ENCODE measurements at regions not wholly inside any gene's neighbourhood (a gene's known extent, or its start where the extent isn't known, plus 50 kb on each side); places are given as distances from the start of the nearest gene placed in this dataset.
"Not testable (repeated sequence)": the region's sequence is repeated elsewhere in the genome, so short reads cannot be mapped to it uniquely, and the experiment has no call there.

DNA sequence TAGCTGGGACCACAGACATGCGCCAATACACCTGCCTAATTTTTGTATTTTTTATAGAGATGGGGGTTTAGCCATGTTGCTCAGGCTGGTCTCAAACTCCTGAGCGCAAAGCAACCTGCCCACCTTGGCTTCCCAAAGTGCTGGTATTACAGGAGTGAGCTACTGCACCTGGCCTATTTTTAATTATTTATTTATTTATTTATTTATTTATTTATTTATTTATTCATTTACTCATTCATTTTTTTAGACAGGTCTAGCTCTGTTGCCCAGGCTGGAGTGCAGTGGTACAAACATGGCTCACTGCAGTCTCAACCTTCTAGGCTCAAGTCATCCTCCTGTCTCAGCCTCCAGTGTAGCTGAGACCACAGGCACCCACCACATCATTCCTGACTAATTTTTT is 434.3 kb downstream of the DOK5 start:
- DNase-seq, result no peak

DNA sequence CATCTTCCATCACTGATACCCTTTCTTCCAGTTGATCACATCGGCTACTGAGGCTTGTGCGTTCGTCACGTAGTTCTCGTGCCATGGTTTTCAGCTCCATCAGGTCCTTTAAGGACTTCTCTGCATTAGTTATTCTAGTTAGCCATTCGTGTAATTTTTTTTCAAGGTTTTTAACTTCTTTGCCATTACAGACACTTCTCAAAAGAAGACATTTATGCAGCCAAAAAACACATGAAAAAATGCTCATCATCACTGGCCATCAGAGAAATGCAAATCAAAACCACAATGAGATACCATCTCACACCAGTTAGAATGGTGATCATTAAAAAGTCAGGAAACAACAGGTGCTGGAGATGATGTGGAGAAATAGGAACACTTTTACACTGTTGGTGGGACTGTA is 430.7 kb downstream of the DOK5 start:
- not testable (repeated sequence) for DNase-seq

DNA sequence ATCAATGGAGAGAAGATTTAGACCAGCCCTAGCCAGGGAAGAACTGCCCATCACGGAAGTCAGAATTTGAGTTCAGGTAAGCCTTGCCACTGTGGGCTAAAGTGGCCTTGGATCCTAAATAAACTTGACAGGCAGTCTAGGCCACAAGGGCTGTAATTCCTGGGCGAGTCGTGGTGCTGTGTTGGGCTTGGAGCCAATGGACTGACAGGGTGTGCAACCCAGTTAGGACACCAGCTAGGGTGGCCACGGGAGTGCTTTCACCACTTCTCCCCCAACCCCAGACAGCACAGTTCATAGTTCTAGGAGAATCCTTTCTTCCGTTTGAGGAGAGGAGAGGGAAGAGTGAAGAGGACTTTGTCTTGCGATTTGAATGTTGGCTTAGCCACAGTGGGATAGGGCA is 422.4 kb downstream of the DOK5 start:
- no peak for DNase-seq

DNA sequence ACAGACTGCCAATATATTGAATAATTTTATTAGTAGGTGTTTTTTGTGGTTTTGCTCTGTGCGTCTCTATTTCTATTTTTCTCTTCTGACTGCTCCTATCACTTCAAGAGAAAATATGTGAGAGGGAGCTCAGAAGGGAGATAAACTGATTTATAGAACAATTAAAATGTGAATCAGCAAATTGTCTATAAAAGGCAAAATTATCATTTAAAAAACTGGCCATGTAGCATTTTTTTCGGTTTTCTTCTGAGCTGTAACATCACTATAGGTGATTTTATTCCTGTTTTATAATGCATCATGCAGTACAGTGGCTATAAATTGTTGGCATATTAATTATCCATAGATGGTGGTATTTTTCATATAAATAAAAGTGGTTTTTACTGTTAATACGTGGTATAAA is 416.5 kb downstream of the DOK5 start:
- no peak for DNase-seq

DNA sequence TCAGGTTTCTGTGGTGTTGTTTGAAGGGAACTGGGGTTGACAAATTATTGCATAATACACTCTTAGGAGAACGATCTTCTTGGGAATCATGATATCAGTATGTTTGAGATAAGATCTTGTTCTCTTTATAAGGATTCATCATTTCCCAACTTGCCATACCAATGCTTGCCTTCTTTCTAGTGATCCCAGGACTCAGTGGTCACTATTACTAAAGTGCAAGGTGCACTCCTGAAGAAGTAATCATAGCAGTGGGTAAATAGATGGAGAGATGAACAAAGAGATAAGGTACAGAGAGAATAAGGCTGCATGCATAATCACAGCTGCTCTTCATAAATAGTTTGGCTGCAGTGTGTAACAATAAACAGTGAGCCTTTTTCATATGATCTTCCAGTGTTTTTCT is 404.0 kb downstream of the DOK5 start:
- DNase-seq, result no peak

DNA sequence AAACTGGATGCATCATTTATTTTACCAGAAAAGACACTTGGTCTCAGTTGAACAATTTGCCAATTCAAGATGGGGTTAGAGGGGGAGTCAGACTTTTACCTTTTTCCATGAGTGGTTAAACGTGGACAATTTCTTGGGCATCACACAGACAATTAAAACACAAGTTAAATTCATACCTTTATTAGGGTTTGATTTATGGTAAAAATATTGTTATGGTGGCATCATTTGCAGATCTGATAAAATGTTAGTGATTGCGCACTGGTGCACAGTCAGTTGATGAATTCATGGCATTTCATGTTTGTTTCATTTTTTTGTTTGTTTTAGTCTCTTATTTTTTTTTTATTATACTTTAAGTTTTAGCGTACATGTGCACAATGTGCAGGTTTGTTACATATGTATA is 399.9 kb downstream of the DOK5 start:
- DNase-seq, result no peak

DNA sequence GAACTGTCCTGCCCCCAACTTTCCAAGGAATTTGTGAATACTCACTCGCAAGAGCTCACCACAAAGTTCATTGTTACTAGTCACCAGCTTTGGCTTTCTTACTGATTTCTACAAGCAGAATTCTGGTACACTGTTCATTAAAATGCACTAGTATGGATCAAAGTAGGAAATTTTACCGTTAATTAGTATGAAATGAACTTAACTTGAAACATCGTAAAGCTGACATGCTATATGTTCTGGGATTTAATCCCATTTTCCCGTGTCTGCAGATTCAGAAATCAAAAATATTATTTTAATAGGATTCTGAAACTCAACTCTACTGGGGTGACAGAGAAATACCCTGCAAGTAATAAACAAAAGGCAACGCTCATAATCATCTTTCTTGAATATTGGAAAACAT is 399.3 kb downstream of the DOK5 start:
- no peak for DNase-seq

DNA sequence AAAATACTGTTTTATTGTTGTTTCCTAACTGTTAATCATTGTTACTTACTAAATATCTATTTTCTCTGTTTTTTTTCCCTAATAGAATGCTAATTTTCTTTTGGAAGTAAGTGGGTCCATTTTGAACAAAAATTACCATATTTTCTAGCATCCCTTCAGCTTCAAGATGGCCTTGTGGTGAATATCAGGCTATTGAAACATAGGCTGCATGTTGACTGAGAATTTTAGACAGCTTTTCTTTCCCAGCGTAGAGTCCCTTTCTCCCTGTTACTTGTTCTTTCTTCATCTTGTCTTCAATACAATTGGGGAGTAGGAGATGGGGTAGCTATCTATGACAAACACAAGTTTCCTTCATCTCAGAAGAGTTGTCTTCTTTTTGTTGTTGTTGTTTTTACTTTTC is 397.0 kb downstream of the DOK5 start:
- DNase-seq, result no peak

DNA sequence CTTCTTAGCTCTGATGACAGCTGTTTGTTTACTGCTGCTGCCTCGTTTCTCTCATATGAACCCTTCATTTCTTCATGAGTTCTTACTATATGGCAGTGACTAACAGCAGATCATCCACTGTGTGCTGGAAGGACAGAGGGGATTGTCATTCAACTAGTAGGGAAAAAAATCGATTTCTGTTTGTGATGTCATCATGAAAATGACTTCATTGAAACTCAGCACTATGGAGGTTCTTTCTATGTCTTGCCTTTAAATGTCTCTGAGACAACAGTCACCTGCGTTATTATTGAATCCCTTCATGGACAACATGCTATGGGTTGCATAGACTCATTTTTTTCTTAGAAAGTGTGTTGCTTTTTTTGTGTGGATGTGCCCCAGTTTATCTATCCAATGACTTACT is 394.4 kb downstream of the DOK5 start:
- DNase-seq, result no peak

DNA sequence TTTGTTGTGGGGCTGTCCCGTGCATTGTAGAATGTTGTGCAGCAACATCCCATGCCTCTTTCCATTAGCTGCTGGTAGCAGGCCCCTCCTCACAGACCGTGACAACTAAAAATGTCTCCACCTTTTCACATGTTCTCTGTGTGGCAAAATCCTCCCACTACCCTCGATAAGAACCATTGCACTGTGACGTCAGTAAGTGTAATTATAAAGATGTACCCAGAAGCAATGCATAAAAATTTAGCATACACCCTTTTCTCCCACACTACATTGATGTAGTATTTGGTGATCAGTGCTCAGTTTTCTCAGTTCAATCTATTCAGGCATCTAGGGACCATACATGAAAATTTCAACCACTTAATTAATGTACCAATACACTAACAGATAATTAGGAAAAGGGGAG is 389.9 kb downstream of the DOK5 start:
- DNase-seq, result no peak

DNA sequence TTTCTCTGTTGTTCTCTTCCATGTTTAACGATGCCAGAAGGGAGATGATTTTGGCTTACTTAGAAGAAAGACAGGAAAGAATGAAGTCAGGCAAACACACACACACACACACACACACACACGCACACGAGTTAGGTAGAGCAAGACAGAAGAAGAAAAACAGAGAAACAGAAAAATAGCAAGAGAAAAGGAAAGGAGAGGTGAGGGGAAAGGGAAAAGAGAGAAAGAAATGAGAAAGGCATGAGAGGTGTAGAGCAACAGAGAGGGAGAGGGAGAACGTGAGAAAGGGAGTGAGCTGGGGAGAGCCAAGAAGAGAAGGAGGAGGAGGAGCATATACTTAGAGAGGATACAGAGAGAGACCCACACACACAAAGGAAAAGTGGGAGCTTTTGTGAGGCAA is 385.3 kb downstream of the DOK5 start:
- DNase-seq, result no peak

DNA sequence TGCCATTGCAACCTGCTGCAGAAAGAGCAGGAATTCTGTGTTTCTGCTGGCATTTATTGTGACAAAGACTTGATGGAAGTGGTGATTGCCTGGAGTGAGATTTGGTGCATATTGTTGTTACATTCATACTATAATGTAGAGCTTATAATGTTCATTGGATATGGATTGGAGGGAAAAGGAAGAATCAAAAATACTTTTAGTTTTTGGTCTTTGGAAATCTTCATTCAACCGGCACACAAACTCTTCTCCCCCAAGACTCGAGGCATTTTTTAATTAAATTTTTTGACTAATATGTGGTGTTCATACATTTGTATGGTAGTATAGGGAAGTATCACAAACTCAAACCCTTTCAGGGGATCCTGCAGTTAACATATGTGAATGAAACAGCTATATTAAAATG is 380.8 kb downstream of the DOK5 start:
- no peak for DNase-seq

DNA sequence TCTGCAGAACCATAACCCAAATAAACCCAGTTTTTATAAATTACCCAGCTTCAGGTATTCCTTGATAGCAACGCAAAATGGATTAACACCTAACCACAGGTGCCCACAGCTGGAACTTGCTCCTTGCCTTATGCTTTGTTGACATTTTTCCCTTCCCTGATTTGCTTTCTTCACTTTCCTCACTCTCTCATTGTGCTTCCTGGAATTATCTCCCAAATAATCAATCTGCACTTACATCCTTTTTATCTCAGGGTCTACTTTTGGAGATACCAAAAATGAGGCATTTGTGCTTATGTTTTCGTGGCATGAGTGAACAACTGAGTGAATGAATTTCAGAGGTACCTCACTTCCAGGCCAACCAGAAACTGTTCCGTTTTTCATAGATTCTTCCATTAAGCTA is 374.3 kb downstream of the DOK5 start:
- DNase-seq, result no peak

DNA sequence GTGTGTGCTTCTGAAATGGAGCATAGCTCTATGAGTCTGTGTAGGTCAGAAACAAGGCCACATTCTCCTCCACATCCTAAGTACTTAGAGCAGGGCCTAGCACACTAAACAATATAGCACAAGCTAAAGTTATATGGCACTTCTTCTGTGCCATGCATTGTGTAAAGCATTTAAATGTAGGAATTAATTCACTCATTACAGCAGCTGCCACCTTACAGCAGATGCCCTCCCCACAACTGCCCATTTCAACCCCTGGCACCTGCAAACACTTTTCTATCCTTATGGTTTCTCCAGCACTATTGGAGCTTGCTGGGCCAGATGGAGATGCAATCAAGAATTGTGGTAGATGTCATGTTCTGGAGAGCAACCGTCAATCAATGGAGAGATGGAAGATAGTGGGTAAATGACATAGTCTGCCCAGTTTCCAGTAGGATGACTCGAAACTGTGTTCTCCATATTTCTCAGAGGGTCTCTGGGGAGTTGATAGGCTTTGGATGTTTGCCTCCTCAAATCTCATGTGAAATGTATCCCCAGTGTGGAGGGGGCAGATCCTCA is 373.7 kb downstream of the DOK5 start:
- DNase-seq, result no peak

DNA sequence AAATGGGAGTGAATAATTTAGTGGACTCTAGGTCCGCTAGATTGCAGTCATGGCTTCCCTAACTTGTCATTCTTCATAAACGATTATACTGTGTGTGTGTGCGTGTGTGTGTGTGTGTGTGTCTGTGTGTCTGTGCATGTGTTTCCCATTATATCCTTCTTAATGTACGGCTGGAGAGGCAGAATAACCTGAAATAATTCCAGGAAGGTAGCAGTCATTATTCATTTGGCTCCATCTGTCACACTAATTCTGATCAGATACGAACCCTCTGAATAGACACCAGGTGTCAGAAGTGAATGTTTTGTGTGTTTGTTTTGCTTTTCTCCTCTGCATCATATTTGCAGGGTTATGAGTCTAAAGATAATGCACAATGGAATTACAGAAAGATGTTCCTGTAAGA is 372.9 kb downstream of the DOK5 start:
- no peak for DNase-seq

DNA sequence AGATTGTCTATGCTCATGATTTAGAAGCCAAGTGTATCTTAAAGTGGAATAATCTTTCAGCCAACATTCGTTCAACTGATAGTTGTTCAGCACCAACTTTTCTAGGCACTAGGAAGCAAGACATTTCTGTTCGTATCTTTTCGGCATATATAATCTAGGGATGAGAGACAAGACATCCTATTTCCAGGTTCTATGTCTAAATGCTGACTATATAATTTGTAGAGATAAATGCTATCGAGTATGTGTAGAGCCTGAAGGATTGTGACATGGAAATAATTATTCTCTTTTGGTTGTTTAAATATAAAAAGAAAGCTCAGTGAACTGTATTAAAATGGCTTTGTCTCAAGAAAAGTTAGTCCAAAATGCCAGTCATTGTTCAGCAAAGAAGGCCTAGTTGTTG is 371.6 kb downstream of the DOK5 start:
- no peak for DNase-seq

DNA sequence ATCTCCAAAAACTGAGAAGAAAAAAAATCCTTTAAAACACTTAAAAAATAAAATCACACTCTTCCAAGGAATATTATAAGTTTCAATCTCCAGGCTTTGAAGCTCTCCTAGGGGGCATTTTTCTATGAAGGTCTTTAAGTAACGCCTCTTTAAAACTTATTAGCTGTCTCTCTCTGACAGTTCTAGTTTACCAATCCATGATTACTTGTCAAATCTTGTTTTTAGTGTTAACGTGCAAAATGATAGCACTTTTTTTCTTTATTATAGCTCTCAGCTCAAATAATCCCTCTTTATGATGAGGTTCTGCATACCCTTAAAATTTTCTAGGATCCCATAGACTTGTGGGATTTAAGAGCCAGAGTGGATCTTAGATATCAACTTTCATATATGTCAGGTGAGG is 369.0 kb downstream of the DOK5 start:
- no peak for DNase-seq

DNA sequence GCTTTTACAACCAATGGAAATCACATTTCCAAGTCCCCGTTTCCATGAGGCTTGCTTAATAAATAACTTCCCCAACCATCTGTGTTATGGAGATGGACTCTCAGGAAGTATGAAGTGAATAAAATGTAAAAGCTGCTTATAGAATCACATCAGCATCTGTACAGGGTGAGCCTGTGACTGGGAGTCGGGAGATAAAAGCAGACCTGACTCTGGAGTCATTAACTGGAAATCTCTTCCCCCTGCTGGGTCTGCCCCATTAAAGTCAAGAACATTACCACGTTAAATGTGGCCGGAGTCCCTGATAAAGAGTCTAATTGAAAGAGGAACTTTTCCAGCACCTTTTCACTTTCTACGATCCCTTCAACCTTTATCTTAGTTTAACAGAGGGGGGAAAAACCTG is 368.5 kb downstream of the DOK5 start:
- no peak for DNase-seq

DNA sequence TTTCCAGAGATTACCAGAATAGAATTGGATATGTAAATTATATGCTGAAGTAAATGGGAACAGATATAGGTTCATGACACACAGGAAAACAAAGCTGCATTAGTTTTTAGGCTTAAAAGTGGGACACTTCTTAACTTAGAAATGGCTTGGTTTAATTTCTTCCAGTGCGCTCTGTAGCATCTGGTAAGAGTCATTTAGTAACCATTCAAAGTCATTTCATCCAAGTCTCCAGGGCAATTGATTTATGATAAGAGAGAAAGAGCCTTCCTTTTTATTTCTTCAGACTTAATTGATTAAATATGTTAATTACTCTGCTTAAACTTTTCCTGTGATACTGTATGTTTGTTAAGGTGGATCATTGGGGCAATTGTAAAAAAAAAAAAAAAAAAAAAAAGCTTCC is 368.0 kb downstream of the DOK5 start:
- DNase-seq, result no peak

DNA sequence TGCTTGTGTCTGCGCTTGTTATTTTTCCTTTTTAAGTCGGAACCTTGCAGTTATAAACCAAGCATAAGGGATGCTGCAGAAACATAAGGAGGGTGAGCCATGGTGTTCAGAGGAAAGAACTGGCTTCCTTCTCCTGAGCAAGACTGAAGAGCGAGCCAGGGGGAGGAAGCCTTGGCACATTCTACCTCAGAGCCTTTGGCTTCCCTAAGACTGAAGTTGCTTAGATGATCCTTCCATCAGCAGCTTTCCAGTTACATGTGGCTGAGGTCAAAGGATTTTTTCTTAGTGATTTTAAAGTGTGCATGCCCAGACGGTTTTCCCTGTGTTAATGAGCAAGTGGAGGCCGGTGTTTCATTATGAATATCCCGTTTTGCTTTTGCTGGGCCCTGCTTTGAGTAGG is 363.8 kb downstream of the DOK5 start:
- DNase-seq, result no peak

DNA sequence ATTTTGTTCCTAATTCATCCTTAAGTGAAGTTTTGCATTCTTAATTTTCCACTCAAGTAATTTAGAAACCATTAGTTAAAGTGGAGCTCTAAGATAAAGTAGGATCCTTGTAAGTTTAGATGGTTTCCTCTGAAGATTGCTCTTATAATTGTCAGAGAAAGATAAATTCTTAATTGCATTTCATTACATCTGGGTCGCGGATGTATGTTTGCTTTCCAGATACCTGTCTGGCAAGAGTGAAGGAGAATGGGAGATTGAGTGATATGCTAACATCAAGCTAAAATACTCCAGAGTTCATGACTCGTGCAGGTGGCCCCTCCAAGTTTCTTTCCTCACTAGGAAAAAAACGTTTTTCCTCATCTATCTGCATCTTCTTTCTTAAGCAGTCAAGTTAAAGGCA is 361.8 kb downstream of the DOK5 start:
- no peak for DNase-seq

DNA sequence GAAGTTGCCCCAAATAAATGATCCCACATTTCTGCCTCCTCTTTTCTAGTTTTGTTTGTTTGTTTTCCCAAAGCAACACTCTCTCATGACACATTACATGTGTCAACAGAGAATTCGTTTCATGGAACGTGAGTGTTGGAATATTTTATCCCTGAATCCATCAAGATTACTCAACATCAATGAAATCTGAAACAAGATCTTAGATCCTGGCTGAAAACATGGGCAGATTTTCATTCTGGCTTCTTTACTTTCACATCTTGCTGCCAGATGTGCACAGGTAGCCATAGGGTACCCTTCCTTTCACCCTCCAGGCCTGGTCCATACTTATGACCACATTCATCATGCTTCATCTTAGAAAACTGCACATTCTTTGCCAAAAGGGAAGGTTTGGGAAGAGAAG is 347.0 kb downstream of the DOK5 start:
- DNase-seq, result no peak

DNA sequence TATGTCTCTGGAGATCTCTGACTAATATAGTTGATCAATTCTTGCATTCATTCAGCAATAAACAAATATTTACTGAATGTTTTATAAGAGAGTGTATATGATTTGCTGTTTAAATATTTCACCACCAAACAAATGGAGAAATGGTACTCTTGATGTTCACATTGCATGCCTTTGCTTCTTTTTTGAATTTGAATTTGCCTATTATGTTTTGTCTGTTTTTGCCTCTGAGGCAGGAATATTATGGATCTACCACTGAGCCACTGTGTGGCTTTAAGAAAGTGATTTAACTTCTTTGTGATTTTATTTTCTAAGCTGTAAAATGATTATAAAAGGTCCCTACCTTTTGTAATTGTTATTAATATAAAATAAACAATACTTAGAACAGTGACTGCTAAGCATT is 345.0 kb downstream of the DOK5 start:
- no peak for DNase-seq

DNA sequence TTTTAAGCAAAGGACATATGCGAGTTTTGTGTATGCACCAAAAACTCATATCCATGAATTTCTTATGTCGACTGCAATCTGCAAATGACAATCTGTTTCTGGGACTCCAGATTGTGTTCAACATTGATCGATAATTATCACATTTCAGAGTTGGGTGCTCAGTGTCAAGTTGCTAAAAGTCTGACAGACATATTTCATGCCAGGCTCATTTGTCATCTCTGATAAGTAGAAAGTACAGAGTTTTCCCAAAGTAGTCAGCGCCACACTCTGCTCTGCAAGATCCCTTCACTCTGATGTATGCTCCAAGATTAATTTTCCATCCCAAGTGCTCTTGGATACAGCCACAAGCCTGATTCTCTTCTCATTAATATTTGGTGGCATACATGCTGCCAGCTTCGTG is 331.1 kb downstream of the DOK5 start:
- no peak for DNase-seq

DNA sequence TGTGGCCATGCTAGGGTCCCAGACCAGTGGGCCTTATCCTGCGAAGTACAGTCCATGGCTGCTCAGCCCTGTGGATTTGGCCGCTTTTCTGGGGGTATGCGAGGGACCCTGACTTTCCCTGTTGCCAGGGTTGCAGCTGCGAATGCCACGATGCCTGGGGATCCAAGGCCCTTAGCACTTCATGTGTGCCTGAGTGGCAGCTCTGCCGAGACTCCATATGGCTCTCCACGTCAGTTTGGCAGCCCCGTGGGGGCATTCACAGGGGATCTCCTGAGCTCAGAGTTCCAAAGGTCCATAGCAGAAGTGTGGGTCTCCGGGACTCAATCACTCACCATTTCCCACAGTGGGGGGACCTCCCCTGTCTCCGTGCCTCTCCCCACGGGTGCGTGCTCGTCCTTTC is 319.5 kb downstream of the DOK5 start:
- DNase-seq, result no peak

DNA sequence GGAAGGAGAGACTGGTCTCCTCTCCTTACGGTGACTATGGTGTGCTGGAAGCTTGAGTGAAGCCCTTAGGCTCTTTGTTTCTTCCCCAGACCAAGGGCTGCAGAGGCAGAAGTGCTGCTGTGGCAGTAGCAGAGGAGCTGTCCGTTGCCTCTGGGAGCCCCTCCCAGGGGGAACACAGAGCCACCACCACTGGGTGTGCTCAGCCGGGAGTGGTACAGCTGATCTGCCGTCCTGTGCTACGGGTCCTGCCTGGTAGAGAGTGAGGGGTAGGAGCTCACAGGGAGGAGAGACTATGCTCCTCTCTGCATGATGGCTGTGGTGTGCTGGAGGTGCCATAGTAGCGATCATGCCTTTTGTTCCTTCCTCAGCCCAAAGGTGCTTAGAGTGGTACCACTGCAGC is 318.7 kb downstream of the DOK5 start:
- no peak for DNase-seq

All from NCI-H526 treated with DMSO at 0.1 percent for 48 hours (cell line).